Suprapubic skin (tissue), 3 donors: ENCODE measurements at regions not wholly inside any gene's neighbourhood (a gene's known extent, or its start where the extent isn't known, plus 50 kb on each side); places are given as distances from the start of the nearest gene placed in this dataset.

Source experiments
- EP300 ChIP-seq: sonication (generic); formaldehyde crosslinking; IDR thresholded peaks from one replicate; pipeline ENCODE4 v1.6.1; 2017; ENCODE audit warnings: antibody characterized with exemption
- TF ChIP-seq, protein P1 (sequence below), 2 donors: fragments of 200-600 bp in 1 of 2; fragments of 450-650 bp in 1 of 2; sonication (generic) in 1 of 2; IDR thresholded peaks; one replicate each; pipeline ENCODE4 v1.5.1; 2016 to 2019; ENCODE audit warnings: antibody characterized with exemption in 2 of 2, mild to moderate bottlenecking in 1 of 2, moderate library complexity in 1 of 2

DNA sequence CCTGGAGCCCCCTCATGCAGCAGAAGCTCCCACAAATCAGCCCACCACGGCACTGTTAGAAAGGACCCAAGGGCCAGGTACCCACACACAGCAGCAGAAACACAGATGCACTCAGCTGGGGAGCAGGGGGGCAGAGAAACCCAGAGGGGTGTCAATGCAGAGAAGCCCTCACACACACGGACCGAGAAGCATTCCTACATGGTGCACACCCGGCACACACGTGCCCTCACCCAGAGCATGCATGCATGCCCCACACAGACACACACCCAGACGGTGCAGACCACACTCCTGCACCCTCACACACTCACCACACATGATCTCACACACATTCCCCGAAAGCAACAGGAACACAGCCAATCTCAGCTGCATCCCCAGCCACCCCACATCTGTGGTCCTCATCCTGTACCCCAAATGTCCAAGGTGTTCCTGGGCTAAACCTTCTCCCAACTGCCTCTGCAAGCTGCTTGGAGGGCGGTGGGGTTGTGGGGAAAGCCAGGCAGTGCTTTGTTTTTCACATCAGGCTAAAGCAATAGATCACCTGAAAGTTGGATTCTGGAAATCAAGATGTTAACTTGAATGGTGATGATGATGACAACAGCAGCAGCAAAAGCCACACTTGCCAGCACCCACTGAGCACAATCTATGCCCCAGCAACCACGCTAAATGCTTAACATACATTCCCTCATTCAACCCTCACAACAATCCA is 102.3 kb downstream of the ZFP36L2 start:
- TF ChIP-seq EP300: no peak
- TF ChIP-seq, protein P1, sequence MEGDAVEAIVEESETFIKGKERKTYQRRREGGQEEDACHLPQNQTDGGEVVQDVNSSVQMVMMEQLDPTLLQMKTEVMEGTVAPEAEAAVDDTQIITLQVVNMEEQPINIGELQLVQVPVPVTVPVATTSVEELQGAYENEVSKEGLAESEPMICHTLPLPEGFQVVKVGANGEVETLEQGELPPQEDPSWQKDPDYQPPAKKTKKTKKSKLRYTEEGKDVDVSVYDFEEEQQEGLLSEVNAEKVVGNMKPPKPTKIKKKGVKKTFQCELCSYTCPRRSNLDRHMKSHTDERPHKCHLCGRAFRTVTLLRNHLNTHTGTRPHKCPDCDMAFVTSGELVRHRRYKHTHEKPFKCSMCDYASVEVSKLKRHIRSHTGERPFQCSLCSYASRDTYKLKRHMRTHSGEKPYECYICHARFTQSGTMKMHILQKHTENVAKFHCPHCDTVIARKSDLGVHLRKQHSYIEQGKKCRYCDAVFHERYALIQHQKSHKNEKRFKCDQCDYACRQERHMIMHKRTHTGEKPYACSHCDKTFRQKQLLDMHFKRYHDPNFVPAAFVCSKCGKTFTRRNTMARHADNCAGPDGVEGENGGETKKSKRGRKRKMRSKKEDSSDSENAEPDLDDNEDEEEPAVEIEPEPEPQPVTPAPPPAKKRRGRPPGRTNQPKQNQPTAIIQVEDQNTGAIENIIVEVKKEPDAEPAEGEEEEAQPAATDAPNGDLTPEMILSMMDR (IDR thresholded peaks at IDR 0.05): no peak
